IMR-90 (cell line): ENCODE measurements at regions not wholly inside any gene's neighbourhood (a gene's known extent, or its start where the extent isn't known, plus 50 kb on each side); places are given as distances from the start of the nearest gene placed in this dataset. TPM values are rescaled to one million over a fixed set of nuclear protein-coding genes. Genes with fewer than 3 reads are reported as not detected.

Experiments
- microRNA-seq, 2 experiments: library from miRNA; stranded (forward) in 1 of 2; unstranded in 1 of 2; fragments of 10-50 nt in 1 of 2; fragments of <30 nt in 1 of 2; gene quantifications in 1 of 2; microRNA quantifications in 1 of 2; one replicate each; pipeline versions ENCODE3 to v1.1.0; 2013 to 2020; ENCODE audit not compliant: insufficient read depth in 1 of 2, insufficient read length in 1 of 2, unreplicated experiment in 1 of 2
- small RNA-seq, 5 experiments: library from RNA; depleted of rRNA; stranded (forward); fragments of <200 nt; gene quantifications; one replicate each; pipeline ENCODE3, GENCODE V24; 2012

Small RNAs in the stretch of these regions (microRNA-seq; reads per million reads assigned to microRNA genes)
- not detected for gene AC113367.2 (ENCODE audit: insufficient read depth, insufficient read length)
- not detected for gene RNU7-53P (ENCODE audit: insufficient read depth, insufficient read length)

Small RNAs in the stretch of these regions (small RNA-seq; reads per million reads assigned to genes)
- gene AC113367.2 (0 reads per million in 5 experiments), gene RNU7-53P (0 to 18.7 (median 1.1) reads per million in 5 experiments)
